ENCODE measurements at regions not wholly inside any gene's neighbourhood (a gene's known extent, or its start where the extent isn't known, plus 50 kb on each side); places are given as distances from the start of the nearest gene placed in this dataset.
"Not testable (repeated sequence)": the region's sequence is repeated elsewhere in the genome, so short reads cannot be mapped to it uniquely, and the experiment has no call there.

DNA sequence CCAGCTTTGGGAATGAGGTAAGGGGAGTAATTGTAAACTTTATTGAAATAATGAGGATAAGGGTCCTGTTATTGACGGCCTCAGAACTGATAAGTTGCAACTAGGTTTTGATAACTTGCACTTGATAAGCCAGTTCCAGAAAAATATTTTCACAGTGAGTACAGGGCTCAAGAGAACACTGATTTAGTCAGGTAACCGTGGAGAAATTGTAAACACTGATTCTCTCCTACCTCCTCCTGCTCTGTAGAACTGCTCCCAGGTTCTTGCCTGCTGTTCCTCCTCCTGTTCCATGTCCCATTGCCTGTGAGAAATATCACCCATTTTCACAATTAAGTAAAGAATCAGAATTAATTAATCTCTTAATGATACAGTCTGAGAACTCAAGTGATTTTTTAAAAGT, 55.0 kb upstream of the CXXC4 start:
- DNase-seq (ENCODE audit: low read depth) = no peak
- TF ChIP-seq, protein P1, sequence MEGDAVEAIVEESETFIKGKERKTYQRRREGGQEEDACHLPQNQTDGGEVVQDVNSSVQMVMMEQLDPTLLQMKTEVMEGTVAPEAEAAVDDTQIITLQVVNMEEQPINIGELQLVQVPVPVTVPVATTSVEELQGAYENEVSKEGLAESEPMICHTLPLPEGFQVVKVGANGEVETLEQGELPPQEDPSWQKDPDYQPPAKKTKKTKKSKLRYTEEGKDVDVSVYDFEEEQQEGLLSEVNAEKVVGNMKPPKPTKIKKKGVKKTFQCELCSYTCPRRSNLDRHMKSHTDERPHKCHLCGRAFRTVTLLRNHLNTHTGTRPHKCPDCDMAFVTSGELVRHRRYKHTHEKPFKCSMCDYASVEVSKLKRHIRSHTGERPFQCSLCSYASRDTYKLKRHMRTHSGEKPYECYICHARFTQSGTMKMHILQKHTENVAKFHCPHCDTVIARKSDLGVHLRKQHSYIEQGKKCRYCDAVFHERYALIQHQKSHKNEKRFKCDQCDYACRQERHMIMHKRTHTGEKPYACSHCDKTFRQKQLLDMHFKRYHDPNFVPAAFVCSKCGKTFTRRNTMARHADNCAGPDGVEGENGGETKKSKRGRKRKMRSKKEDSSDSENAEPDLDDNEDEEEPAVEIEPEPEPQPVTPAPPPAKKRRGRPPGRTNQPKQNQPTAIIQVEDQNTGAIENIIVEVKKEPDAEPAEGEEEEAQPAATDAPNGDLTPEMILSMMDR (IDR thresholded peaks at IDR 0.05; ENCODE audit: insufficient read depth, low read depth, low read length, missing control alignments) = no peak
- no peak overlapping the region for H3K4me3 ChIP-seq (ENCODE audit: low read depth, low read length)

DNA sequence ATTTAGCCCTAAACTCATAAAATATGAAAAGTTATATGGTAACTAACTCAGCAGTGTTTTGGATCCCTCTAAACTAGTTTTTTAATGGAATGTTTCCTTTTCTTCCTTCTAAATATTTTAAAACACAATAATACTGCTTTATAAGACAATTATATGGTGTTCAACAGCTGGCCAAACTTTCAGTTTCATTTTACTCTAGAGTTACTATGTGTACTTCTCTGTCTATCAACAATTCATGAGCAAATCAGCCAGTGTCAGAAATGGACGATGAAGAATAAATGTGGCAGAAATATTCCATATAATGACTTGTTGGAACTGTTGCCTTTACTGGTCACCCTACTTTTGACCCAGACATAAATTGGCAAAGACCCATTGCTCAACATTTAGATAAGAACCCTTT, 64.8 kb upstream of the CXXC4 start:
- TF ChIP-seq, protein P1 (IDR thresholded peaks at IDR 0.05; ENCODE audit: insufficient read depth, low read depth, low read length, missing control alignments) = no peak
- no peak for DNase-seq (ENCODE audit: low read depth)
- H3K4me3 ChIP-seq (ENCODE audit: low read depth, low read length) = no peak overlapping the region

DNA sequence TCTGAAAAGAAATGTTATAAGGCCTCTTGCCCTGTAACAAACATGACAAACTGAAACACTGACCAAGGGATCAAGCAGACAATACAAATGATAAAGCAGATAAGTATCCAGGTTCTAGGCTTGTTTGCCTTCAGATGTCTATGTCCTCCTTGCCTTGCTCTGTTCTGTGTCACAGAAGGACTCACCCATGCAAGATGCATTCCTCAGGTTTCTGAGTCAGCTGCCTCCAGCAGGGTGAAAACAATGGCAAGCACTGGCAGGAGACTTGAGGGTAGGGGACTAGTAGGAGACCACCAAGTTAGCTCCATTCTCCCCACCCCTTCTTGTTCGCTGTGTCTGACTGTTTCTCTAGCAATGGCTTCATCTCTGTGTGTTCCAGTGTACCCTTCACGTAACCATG, 76.6 kb upstream of the CXXC4 start:
- no peak for DNase-seq (ENCODE audit: low read depth)
- TF ChIP-seq, protein P1 (IDR thresholded peaks at IDR 0.05; ENCODE audit: insufficient read depth, low read depth, low read length, missing control alignments) = no peak
- no peak overlapping the region for H3K4me3 ChIP-seq (ENCODE audit: low read depth, low read length)

DNA sequence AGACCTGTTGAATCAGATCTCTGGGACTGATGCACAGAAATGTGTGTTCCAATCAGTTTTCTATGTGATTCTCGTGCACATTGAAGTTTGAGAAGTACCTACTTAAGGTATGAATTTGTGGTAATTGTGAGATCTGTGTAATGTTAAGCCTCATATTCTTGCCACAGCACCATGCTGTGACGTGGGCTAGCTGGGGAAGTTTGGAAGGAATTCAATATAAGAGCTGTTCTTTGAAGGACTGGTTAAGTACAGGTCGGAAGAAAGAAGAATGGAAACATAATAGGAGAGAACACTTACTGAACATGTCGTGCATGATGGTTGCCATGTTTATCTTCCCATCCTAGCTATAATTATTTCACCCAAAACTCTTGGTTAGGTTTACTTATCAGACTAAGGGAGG, 79.7 kb upstream of the CXXC4 start:
- DNase-seq (ENCODE audit: low read depth) = no peak
- H3K4me3 ChIP-seq (ENCODE audit: low read depth, low read length) = no peak overlapping the region
- TF ChIP-seq, protein P1 (IDR thresholded peaks at IDR 0.05; ENCODE audit: insufficient read depth, low read depth, low read length, missing control alignments) = no peak

DNA sequence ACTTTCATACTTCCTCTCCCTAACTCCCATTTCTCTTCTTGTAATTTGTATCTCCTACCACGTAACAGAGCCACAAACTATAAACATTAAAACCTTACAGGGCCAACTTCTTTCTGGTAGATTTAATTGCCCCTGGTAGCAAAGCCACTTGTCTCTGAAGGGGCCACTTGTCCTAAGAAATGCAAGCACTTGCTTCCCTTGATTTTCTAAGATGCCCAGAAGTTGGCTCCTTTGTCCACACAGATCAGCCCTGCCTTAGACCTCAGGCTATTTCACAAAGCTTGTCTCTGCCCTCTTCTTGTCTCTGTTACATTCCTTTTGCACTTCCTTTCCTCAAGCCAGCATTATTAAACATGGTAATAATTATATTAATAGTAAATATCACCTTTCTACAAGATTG, 80.6 kb upstream of the CXXC4 start:
- TF ChIP-seq, protein P1 (IDR thresholded peaks at IDR 0.05; ENCODE audit: insufficient read depth, low read depth, low read length, missing control alignments) = no peak
- no peak for DNase-seq (ENCODE audit: low read depth)

DNA sequence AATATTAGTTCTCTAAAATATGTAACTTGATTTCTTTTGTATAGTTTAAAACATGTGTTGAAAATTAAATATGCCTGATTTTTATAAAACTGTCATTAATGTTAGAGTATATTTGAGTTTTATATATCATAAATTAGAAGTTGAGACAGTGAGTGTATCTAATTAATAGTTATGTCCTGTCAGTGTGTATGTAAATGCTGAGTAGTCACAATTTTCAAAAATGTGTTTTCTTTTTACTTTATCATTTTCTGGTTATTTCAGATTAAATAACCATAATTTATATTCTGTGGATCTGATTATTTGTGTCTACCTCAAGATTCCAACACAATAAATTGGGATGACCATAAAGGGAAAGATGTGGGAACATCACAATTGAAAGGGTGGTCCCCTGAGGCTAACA, 82.7 kb upstream of the CXXC4 start:
- TF ChIP-seq, protein P1 (IDR thresholded peaks at IDR 0.05; ENCODE audit: insufficient read depth, low read depth, low read length, missing control alignments) = no peak
- H3K4me3 ChIP-seq (ENCODE audit: low read depth, low read length) = no peak overlapping the region
- DNase-seq (ENCODE audit: low read depth) = no peak

More for the DNA sequence above, 80.6 kb upstream of the CXXC4 start:
- H3K4me3 ChIP-seq (ENCODE audit: low read depth, low read length) = no peak overlapping the region

DNA sequence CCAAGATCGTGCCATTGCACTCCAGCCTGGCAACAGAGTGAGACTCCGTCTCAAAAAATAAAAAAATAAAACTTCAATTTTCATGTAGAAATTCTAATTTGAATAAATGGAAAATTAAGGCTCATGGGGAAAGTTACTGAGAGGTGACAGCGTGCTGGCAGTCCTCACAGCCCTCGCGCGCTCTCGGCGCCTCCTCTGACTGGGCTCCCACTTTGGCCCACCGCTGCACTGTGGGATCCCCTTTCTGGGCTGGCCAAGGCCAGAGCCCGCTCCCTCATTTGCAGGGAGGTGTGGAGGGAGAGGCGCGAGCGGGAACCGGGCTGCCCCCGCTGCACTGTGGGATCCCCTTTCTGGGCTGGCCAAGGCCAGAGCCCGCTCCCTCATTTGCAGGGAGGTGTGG, 86.8 kb upstream of the CXXC4 start:
- not testable (repeated sequence) for DNase-seq (ENCODE audit: low read depth); H3K4me3 ChIP-seq (ENCODE audit: low read depth, low read length)

DNA sequence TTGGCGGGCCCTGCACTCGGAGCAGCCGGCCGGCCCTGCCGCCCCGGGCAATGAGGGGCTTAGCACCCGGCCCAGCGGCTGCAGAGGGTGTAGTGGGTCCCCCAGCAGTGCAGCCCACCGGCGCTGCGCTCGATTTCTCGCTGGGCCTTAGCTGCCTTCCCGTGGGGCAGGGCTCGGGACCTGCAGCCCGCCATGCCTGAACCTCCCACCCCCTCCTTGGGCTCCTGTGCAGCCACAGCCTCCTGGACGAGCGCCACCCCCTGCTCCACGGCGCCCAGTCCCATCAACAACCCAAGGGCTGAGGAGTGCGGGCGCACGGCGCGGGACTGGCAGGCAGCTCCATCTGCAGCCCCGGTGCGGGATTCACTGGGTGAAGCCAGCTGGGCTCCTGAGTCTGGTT, 87.4 kb upstream of the CXXC4 start:
- DNase-seq (ENCODE audit: low read depth); H3K4me3 ChIP-seq (ENCODE audit: low read depth, low read length): not testable (repeated sequence)

Measured in GM12865 (cell line).